AG09319 (cell line): ENCODE measurements at regions not wholly inside any gene's neighbourhood (a gene's known extent, or its start where the extent isn't known, plus 50 kb on each side); places are given as distances from the start of the nearest gene placed in this dataset.

Experiments
- DNase-seq: peaks from one replicate; pipeline ENCODE4 v3.0.0-alpha.2; 2010; ENCODE audit warnings: low read depth; ENCODE audit errors: extremely low read depth
- TF ChIP-seq, protein P1 (sequence below): IDR thresholded peaks from 2 replicates; pipeline ENCODE4 v1.5.1; 2011; ENCODE audit warnings: low read depth, mild to moderate bottlenecking, inconsistent platforms, low read length, moderate library complexity

DNA sequence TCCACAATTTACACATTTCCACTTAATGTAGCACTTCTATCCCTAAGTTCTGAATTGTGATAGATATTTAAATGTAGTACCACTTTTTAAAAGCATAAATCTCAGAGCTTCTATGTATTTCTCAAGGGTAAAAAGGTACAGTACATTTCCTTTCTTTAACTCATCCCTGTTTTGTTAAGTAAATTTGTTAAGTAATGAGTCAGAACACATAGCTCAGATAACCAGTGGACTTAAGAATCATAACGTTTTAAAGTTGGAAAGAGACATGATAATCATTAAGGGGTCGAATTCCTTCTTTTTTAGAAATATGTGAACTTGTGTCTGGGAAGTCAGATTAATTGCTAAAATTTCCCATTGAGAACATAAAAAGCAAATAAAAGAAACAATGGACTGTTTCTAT, 810.2 kb upstream of the NUDT12 start:
- DNase-seq: no peak
- TF ChIP-seq, protein P1, sequence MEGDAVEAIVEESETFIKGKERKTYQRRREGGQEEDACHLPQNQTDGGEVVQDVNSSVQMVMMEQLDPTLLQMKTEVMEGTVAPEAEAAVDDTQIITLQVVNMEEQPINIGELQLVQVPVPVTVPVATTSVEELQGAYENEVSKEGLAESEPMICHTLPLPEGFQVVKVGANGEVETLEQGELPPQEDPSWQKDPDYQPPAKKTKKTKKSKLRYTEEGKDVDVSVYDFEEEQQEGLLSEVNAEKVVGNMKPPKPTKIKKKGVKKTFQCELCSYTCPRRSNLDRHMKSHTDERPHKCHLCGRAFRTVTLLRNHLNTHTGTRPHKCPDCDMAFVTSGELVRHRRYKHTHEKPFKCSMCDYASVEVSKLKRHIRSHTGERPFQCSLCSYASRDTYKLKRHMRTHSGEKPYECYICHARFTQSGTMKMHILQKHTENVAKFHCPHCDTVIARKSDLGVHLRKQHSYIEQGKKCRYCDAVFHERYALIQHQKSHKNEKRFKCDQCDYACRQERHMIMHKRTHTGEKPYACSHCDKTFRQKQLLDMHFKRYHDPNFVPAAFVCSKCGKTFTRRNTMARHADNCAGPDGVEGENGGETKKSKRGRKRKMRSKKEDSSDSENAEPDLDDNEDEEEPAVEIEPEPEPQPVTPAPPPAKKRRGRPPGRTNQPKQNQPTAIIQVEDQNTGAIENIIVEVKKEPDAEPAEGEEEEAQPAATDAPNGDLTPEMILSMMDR: no peak

DNA sequence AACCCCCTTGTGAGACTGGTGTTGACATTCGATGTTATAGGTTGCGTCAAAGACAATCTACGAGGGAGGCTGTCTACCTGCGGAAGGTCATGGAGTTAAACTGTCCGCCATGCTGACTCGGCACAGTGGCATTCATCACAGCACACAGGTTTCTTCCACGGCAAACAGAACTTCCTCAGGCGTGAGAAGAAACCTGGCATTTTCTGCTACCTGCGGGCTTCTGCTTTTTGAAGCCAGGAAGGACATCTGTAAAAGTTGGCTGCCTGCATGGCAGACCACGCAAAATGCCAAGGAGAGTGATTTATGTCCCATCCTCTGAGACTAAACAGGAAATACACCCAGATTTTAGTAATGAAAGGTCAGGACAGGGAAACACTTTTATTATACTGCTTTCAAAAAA, 809.8 kb upstream of the NUDT12 start:
- no peak for DNase-seq
- TF ChIP-seq, protein P1: no peak

DNA sequence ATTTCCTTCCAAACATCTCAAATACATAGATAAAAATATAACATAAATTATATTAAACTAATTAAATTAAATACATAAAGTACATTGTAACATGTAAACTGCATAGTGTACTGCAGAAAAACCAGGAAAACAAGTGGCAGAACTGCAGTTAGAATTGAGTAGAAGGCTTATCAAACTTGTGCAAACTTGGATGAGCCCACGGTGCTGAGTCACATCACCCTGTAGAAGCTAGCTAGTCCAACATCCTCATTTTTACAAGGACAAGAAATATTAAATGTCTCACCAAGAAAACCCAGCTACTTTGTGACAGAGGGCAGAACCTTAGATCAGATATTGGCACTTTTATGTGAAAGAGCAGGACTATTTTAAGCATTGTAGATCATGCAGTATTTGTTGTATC, 807.9 kb upstream of the NUDT12 start:
- DNase-seq: no peak
- TF ChIP-seq, protein P1: no peak

DNA sequence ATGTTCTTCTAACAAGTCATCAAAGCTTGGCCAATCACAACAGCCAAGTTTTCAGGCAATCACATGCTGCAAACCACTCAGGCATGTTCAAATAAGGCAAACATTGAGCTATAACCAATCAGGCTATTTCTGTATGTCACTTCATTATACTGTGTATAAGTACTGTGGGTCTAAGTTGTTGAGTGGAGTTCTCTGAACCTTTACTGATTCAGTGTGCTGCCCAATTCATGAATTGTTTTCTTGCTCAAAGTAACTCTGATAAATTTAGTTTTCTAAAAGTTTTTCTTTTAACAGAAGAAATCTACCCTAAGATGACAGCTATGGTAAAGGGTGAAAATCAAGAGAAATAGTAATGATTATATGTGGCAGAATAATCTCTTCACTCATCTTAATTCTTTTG, 805.4 kb upstream of the NUDT12 start:
- TF ChIP-seq, protein P1: no peak
- DNase-seq: no peak

DNA sequence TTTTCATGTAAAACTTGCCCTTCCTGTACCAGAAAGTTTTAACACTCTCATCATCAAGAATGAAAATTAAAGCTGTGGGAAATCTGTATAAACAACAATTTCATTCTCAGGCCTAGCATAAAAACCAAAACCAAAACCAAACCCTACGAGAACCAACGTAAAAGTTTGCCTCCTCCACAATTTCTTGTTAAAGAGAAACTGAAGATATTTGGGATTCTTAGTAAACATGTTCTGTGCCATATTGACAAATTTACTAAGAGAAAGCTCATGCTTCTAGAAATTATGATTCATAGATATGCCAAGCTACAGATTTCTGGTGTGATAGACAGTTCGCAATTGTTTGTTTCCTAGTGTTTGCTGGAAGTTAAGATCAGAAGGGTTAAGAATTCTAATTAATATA, 801.0 kb upstream of the NUDT12 start:
- no peak for DNase-seq
- TF ChIP-seq, protein P1: no peak

DNA sequence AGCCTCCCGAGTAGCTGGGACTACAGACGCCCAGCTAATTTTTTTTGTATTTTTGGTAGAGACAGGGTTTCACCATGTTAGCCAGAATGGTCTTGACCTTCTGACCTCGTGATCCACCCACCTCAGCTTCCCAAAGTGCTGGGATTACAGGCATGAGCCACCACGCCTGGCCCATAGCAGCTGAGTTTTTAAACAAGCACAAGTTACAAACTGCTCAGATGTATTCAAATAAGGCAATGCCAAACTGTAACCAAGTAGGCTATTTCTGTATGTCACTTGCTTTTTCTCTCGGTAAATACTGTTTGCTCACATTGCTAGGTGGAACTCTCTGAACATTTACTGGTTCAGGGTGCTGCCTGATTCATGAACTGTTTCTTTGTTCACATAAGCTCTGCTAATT, 799.3 kb upstream of the NUDT12 start:
- no peak for DNase-seq
- TF ChIP-seq, protein P1: no peak

DNA sequence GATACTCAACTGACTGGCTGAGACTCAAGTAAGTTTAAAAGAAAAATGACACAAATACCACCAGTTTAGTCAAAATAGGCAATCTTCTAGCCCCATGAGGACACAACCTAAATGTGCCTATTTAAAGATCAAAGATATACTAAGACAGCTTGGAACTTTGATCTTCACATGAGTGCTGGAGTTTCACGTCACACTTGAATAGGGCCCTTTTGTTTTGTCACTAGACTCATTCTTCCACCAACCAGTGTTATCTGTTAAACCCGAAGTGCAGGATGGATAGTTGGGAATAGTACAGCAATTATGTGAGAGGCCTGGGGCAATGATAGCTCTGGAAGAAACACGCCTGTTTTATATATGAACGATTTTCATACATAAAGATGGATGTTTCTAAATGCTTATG, 792.8 kb upstream of the NUDT12 start:
- DNase-seq: no peak
- TF ChIP-seq, protein P1: no peak
